ENCODE measurements at regions not wholly inside any gene's neighbourhood (a gene's known extent, or its start where the extent isn't known, plus 50 kb on each side); places are given as distances from the start of the nearest gene placed in this dataset.

GRCh38 chr4:112889619-112890527 lies 159.6 kb upstream of the ANK2 start:
- intact Hi-C loops (cut with micrococcal nuclease), result no loop called here

- intact Hi-C loops (cut with micrococcal nuclease), result no loop called here
These were observed 155.0 kb upstream of the ANK2 start for GRCh38 chr4:112894480-112894879.

- intact Hi-C loops (cut with micrococcal nuclease), result no loop called here
These were observed 154.5 kb upstream of the ANK2 start for GRCh38 chr4:112894951-112895350.

GRCh38 chr4:112895811-112896608 lies 153.4 kb upstream of the ANK2 start:
- intact Hi-C loops (cut with micrococcal nuclease), result no loop called here

- intact Hi-C loops (cut with micrococcal nuclease), result no loop called here
These were observed 152.8 kb upstream of the ANK2 start for GRCh38 chr4:112896609-112897190.

GRCh38 chr4:112897543-112897942 lies 151.9 kb upstream of the ANK2 start:
- intact Hi-C loops (cut with micrococcal nuclease), result no loop called here

- intact Hi-C loops (cut with micrococcal nuclease), result no loop called here
These were observed 150.9 kb upstream of the ANK2 start for GRCh38 chr4:112898357-112899141.

- intact Hi-C loops (cut with micrococcal nuclease), result no loop called here
These were observed 149.0 kb upstream of the ANK2 start for GRCh38 chr4:112900416-112900815.

GRCh38 chr4:112901962-112902411 lies 147.5 kb upstream of the ANK2 start:
- intact Hi-C loops (cut with micrococcal nuclease), result no loop called here

- intact Hi-C loops (cut with micrococcal nuclease), result no loop called here
These were observed 143.7 kb upstream of the ANK2 start for GRCh38 chr4:112905728-112906127.

GRCh38 chr4:112908511-112908910 lies 140.9 kb upstream of the ANK2 start:
- intact Hi-C loops (cut with micrococcal nuclease), result no loop called here

- intact Hi-C loops (cut with micrococcal nuclease), result no loop called here
These were observed 139.2 kb upstream of the ANK2 start for GRCh38 chr4:112910109-112910736.

GRCh38 chr4:112916868-112917267 lies 132.6 kb upstream of the ANK2 start:
- intact Hi-C loops (cut with micrococcal nuclease), result no loop called here

- intact Hi-C loops (cut with micrococcal nuclease), result no loop called here
These were observed 125.9 kb upstream of the ANK2 start for GRCh38 chr4:112923516-112923915.

- intact Hi-C loops (cut with micrococcal nuclease), result no loop called here
These were observed 122.6 kb upstream of the ANK2 start for GRCh38 chr4:112926819-112927218.

GRCh38 chr4:112927544-112927943 lies 121.9 kb upstream of the ANK2 start:
- intact Hi-C loops (cut with micrococcal nuclease), result no loop called here

- intact Hi-C loops (cut with micrococcal nuclease), result no loop called here
These were observed 118.5 kb upstream of the ANK2 start for GRCh38 chr4:112931001-112931400.

GRCh38 chr4:112933790-112934189 lies 115.7 kb upstream of the ANK2 start:
- intact Hi-C loops (cut with micrococcal nuclease), result no loop called here

- intact Hi-C loops (cut with micrococcal nuclease), result loop anchor here (1.0 to 2.0 kb wide), 2 partner anchors 172 to 306 kb away; no protein-coding TSS in a partner anchor
These were observed 110.9 kb upstream of the ANK2 start for GRCh38 chr4:112938461-112939058.

GRCh38 chr4:112939901-112940300 lies 109.6 kb upstream of the ANK2 start:
- intact Hi-C loops (cut with micrococcal nuclease), result loop anchor here (2.0 kb wide), 1 partner anchor 307 kb away; no protein-coding TSS in a partner anchor
